OCI-LY7 (cell line): ENCODE measurements at regions not wholly inside any gene's neighbourhood (a gene's known extent, or its start where the extent isn't known, plus 50 kb on each side); places are given as distances from the start of the nearest gene placed in this dataset.

ENCODE experiments used
- BruUV-seq: library from RNA; stranded (reverse); fragments of 400-500 nt; replicated peaks from 2 replicates; lab custom pipeline; 2021; lab: Mats Ljungman, UMichigan
- CTCF ChIA-PET: fragments of 300-600 bp; sonication (Branson Sonifier 250); formaldehyde crosslinking; loops from one replicate; lab custom pipeline; 2022; ENCODE audit warnings: antibody characterized with exemption; ENCODE audit not compliant: unreplicated experiment; lab: Charles Lee
- POLR2A ChIA-PET: fragments of 300-600 bp; sonication (Branson Sonifier 250); formaldehyde crosslinking; loops from one replicate; lab custom pipeline; 2022; ENCODE audit warnings: antibody characterized with exemption; lab: Charles Lee
- DNase-seq: peaks from one replicate; pipeline ENCODE4 v3.0.0-alpha.2; 2015; ENCODE audit warnings: low spot score
- H2AFZ ChIP-seq: fragments of 200-600 bp; sonication (generic), shearing (Covaris generic); 2 replicates; pipeline ENCODE4 v1.6.1; 2014; ENCODE audit warnings: mild to moderate bottlenecking, antibody characterized with exemption, low read length, moderate library complexity
- H3K27ac ChIP-seq: fragments of 200-600 bp; sonication (generic); 2 replicates; pipeline ENCODE4 v1.5.1; 2014; ENCODE audit warnings: mixed run types, low read depth, mild to moderate bottlenecking, moderate library complexity, low read length, inconsistent platforms; ENCODE audit not compliant: poor library complexity, severe bottlenecking
- H3K36me3 ChIP-seq: fragments of 200-600 bp; sonication (generic); 2 replicates; pipeline ENCODE4 v1.6.1; 2014; ENCODE audit warnings: mild to moderate bottlenecking, antibody characterized with exemption, low read length, moderate library complexity, mixed read lengths; ENCODE audit not compliant: insufficient read depth
- H3K4me1 ChIP-seq: fragments of 200-600 bp; sonication (generic); 2 replicates; pipeline ENCODE4 v1.5.1; 2014; ENCODE audit warnings: mild to moderate bottlenecking, low read length; ENCODE audit not compliant: insufficient read depth, poor library complexity, severe bottlenecking
- H3K4me2 ChIP-seq: fragments of 200-600 bp; sonication (generic); 2 replicates; pipeline ENCODE4 v1.6.1; 2014; ENCODE audit warnings: mild to moderate bottlenecking, low read length
- H3K4me3 ChIP-seq: fragments of 200-600 bp; sonication (generic); 2 replicates; pipeline ENCODE4 v1.5.1; 2014; ENCODE audit warnings: mild to moderate bottlenecking, low read depth, low read length; ENCODE audit not compliant: poor library complexity, severe bottlenecking
- H3K79me2 ChIP-seq: fragments of 200-600 bp; sonication (generic); 2 replicates; pipeline ENCODE4 v1.6.1; 2016; ENCODE audit warnings: low read depth, mild to moderate bottlenecking, low read length, moderate library complexity, mixed read lengths; ENCODE audit not compliant: insufficient read depth
- H3K9me2 ChIP-seq: fragments of 200-600 bp; sonication (generic); 2 replicates; pipeline ENCODE4 v1.6.1; 2016; ENCODE audit warnings: mild to moderate bottlenecking, low read length, mixed read lengths; ENCODE audit not compliant: insufficient read depth
- H3K9me3 ChIP-seq: fragments of 200-600 bp; sonication (generic); 2 replicates; pipeline ENCODE4 v1.6.1; 2014; ENCODE audit warnings: mild to moderate bottlenecking, mixed run types, low read length, mixed read lengths
- H4K20me1 ChIP-seq: fragments of 200-600 bp; sonication (generic); 2 replicates; pipeline ENCODE4 v1.6.1; 2014; ENCODE audit warnings: mild to moderate bottlenecking, antibody characterized with exemption, low read length, moderate library complexity, mixed read lengths; ENCODE audit not compliant: insufficient read depth
- EZH2phosphoT487 ChIP-seq: fragments of 200-600 bp; sonication (generic); IDR thresholded peaks from 2 replicates; pipeline ENCODE4 v1.6.1; 2018; ENCODE audit warnings: low read depth, borderline replicate concordance, mild to moderate bottlenecking, mixed run types, antibody characterized with exemption, low read length, moderate library complexity, mixed read lengths
- intact Hi-C: fragments of 100-400 bp; cut with micrococcal nuclease; formaldehyde crosslinking; loops from one replicate; pipeline ENCODE4 v1.10.0; 2022; ENCODE audit not compliant: unreplicated experiment
- TF ChIP-seq, protein P1 (sequence below): fragments of 200-600 bp; sonication (generic); conservative IDR thresholded peaks from 2 replicates; pipeline ENCODE4 v1.5.1; 2014; ENCODE audit warnings: mild to moderate bottlenecking, antibody characterized with exemption, low read length, moderate library complexity, mixed read lengths

DNA sequence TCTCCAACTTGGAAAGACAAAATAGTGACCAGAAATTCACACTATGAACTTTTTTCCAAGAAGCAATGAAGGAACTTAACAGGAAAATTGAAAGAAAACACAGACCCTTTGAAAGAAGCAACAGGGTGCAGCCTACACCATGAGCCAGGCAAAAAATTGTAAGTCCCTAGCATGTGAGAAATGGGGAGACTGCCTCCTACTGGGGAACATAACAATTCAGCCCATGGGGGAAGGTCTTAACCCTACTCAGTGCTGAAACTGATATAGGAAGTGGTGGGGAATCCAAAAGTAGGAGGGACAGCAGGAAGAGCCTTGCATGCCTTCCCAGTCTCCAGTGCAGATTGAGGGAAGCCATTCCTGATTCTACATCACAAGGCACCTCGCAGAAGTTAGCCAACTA lies 235.1 kb upstream of the UFL1 start:
- H3K9me2 ChIP-seq: no peaks in the 10 kb centered on the region
- H3K4me3 ChIP-seq: no peak overlapping the region

DNA sequence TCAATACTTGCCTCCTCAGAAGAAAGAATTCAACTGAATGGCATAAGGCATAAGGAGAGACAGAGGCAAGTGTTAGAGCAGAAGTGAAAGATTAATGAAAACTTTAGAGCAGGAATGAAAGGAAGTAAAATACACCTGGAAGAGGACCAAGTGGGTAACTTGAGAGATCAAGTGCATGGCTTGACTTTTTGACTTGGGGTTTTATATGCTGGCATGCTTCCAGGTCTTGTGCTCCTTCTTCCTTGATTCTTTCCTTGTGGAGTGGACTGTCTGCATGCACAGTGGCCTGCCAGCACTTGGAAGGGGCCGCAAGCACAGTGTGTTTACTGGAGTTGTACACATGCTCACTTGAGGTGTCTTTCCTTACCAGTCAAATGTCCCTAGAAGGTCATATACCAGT lies 222.1 kb upstream of the UFL1 start:
- ChIA-PET CTCF (no interaction called here), POLR2A (no interaction called here)
- no peaks in the 10 kb centered on the region for H3K9me2 ChIP-seq
- TF ChIP-seq, protein P1, sequence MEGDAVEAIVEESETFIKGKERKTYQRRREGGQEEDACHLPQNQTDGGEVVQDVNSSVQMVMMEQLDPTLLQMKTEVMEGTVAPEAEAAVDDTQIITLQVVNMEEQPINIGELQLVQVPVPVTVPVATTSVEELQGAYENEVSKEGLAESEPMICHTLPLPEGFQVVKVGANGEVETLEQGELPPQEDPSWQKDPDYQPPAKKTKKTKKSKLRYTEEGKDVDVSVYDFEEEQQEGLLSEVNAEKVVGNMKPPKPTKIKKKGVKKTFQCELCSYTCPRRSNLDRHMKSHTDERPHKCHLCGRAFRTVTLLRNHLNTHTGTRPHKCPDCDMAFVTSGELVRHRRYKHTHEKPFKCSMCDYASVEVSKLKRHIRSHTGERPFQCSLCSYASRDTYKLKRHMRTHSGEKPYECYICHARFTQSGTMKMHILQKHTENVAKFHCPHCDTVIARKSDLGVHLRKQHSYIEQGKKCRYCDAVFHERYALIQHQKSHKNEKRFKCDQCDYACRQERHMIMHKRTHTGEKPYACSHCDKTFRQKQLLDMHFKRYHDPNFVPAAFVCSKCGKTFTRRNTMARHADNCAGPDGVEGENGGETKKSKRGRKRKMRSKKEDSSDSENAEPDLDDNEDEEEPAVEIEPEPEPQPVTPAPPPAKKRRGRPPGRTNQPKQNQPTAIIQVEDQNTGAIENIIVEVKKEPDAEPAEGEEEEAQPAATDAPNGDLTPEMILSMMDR: no peak
- TF ChIP-seq EZH2phosphoT487: no peak
- H3K36me3 ChIP-seq: no peaks in the 10 kb centered on the region
- intact Hi-C loops: no loop called here
- H3K9me3 ChIP-seq: no peaks in the 10 kb centered on the region
- no peaks in the 10 kb centered on the region for H3K79me2 ChIP-seq
- no peak overlapping the region for H3K4me2 ChIP-seq
- no peaks in the 10 kb centered on the region for H4K20me1 ChIP-seq
- no TSS peak for BruUV-seq
- no peak overlapping the region for H3K27ac ChIP-seq
- no peak overlapping the region for H3K4me3 ChIP-seq
- H3K4me1 ChIP-seq: no peaks in the 10 kb centered on the region
- H2AFZ ChIP-seq: no peak overlapping the region
- no peak for DNase-seq

More for the DNA sequence above, 235.1 kb upstream of the UFL1 start:
- BruUV-seq: no TSS peak
- CTCF ChIA-PET: no interaction called here
- TF ChIP-seq, protein P1: no peak
- no peak for TF ChIP-seq EZH2phosphoT487
- no peaks in the 10 kb centered on the region for H3K9me3 ChIP-seq
- no peaks in the 10 kb centered on the region for H3K36me3 ChIP-seq
- no peak overlapping the region for H3K27ac ChIP-seq
- POLR2A ChIA-PET: no interaction called here
- no peaks in the 10 kb centered on the region for H3K4me1 ChIP-seq
- H2AFZ ChIP-seq: no peak overlapping the region
- H4K20me1 ChIP-seq: no peaks in the 10 kb centered on the region
- intact Hi-C loops: no loop called here
- no peaks in the 10 kb centered on the region for H3K79me2 ChIP-seq
- no peak for DNase-seq
- no peak overlapping the region for H3K4me2 ChIP-seq

DNA sequence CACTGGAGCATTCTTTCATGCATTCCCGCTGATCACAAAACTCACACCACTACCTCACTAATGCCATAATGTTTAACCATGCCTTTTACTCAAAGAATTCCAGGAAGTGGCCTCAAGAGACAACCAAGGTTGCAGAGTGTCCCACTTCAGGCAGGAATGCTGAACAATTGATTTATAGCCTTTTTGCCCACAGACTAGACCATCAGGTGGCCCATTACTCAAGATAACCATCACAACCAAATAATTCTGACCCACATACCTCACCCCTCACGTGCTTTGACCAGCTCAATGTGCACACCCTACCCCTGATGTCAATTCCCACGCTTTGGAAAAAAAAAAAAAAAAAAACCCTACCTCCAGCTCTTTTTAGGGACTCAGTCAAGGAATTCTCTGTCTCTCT lies 220.6 kb upstream of the UFL1 start:
- Histone ChIP-seq H4K20me1 (no peaks in the 10 kb centered on the region), H3K79me2 (no peaks in the 10 kb centered on the region), H3K9me2 (no peaks in the 10 kb centered on the region), H3K4me3 (no peak overlapping the region), H3K27ac (no peak overlapping the region), H3K36me3 (no peaks in the 10 kb centered on the region), H3K4me1 (no peaks in the 10 kb centered on the region), H3K4me2 (no peak overlapping the region), H2AFZ (no peak overlapping the region), H3K9me3 (no peaks in the 10 kb centered on the region)
- DNase-seq: no peak
- TF ChIP-seq, protein P1: no peak
- TF ChIP-seq EZH2phosphoT487: no peak
- ChIA-PET POLR2A (interaction anchor here (0.6 to 0.7 kb wide), 2 partner anchors 36 to 169 kb away, joined by 4 to 5 read pairs; no protein-coding TSS in a partner anchor), CTCF (no interaction called here)
- BruUV-seq: no TSS peak
- intact Hi-C loops: no loop called here
